C4-2B (cell line): ENCODE measurements at regions not wholly inside any gene's neighbourhood (a gene's known extent, or its start where the extent isn't known, plus 50 kb on each side); places are given as distances from the start of the nearest gene placed in this dataset.

Experiments
- CTCF ChIP-seq: fragments of 450-650 bp; conservative IDR thresholded peaks from 2 replicates; pipeline ENCODE4 v1.5.1; 2017; ENCODE audit warnings: mild to moderate bottlenecking
- ZFX ChIP-seq: fragments of 450-650 bp; IDR thresholded peaks from 2 replicates; pipeline ENCODE4 v1.6.1; 2017

GRCh38 chr3:64410226-64410625 lies 185.0 kb upstream of the PRICKLE2 start:
- TF ChIP-seq CTCF = no peak
- TF ChIP-seq ZFX = no peak
